ENCODE measurements at regions not wholly inside any gene's neighbourhood (a gene's known extent, or its start where the extent isn't known, plus 50 kb on each side); places are given as distances from the start of the nearest gene placed in this dataset.

- TF ChIP-seq CTCF (IDR thresholded peaks at IDR 0.05) (no peak), EZH2 (IDR thresholded peaks at IDR 0.05; ENCODE audit: borderline replicate concordance, insufficient read depth, low read depth, low read length, poor library complexity, severe bottlenecking) (no peak)
These were observed 255.4 kb downstream of the FAM76B start for GRCh38 chr11:95534226-95534625.

All from B cell (primary cell).